Midbrain (tissue), 1 donor: ENCODE measurements at regions not wholly inside any gene's neighbourhood (a gene's known extent, or its start where the extent isn't known, plus 50 kb on each side); places are given as distances from the start of the nearest gene placed in this dataset.

ENCODE experiments used
- DNase-seq: peaks from one replicate; lab custom pipeline; 2025; lab: John Stamatoyannopoulos, UW

DNA sequence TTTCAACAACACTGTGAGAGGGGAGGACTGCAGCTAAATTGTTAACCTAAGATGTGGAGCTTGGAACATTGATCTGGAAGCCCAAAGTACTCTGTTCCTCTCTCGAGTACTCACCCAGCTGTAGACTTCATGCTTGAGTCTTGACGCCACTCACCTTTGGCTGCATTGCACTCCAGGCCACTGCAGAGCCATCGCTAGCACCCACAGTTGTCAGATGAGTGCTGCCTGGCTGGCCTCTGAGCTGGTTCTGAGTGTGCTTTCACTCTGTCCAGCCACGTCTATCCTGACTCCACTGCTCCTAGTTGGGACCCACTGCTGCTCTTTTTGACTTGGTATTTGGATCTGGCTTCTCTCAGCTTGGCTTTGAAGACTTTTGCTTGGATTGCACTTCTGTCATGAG, 552.1 kb downstream of the DCDC2C start:
- no peak for DNase-seq

DNA sequence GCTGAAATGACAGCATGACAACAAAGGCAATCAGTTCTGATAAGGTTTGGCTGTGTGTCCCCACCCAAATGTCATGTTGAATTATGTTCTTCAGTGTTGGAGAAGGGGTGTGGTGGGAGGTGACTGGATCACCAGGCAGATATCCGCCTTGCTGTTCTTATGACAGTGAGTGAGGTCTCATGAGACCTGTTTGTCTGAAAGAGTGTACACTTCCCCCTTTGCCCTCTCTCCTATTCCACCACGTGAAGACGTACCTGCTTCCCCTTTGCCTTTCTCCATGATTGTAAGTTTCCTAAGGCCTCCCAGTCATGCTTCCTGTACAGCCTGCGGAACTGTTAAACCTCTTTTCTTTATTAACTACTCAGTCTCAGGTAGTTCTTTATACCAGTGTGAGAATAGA, 553.0 kb downstream of the DCDC2C start:
- no peak for DNase-seq

DNA sequence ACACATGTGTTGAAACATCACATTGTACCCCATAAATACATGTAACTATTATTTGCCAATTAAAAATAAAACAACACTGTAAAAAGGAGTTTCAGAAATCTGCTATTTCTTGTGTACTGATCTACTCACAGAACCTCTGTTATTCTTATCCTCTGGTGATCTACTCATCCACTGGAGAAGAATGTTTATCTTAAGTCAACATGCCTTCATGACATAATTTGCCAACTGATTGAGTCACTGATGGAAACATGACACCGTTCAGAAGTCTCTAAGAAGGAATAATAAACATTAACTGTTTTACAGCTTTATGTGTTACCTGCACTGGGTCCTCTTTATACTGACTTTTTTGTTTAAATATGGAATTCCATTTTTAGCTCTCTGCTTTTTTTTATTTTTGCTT, 555.2 kb downstream of the DCDC2C start:
- DNase-seq = no peak

DNA sequence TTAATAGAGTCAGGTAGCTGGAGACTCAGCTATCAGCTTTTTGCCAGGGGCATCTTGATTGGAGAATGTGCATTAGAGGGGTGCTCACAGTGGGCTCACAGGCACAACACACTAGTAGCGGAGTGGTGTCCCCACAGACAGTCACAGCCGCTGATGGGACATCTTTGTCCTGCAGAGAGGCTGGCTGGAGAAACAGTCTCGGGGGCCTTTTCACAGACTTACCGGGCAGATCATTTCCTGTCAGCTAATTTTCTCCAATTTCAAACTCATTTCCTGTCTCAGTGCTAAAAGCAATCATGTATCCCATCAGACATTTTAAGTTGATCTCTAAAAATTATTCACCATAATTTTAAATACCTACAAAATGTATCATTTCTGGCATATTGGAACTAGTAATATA, 562.6 kb downstream of the DCDC2C start:
- DNase-seq = no peak

DNA sequence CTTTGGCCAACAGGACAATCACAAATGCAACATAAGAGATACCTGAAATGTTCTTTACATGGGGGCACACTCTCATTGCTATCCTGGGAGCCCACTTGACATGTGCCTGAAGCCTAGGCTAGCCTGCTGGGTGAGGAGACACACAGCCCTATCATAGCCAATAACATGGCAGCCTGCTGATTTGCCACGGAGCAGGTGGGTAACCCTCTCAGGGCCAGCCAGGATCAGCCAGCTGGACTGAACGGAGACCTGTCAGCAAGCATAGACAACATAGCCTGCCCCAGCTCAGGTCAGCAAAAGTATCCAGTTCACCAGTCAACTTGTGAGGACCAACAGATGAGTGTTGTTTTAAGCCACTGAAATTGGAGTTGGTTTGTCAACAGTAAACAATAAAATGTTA, 566.5 kb downstream of the DCDC2C start:
- DNase-seq = no peak

DNA sequence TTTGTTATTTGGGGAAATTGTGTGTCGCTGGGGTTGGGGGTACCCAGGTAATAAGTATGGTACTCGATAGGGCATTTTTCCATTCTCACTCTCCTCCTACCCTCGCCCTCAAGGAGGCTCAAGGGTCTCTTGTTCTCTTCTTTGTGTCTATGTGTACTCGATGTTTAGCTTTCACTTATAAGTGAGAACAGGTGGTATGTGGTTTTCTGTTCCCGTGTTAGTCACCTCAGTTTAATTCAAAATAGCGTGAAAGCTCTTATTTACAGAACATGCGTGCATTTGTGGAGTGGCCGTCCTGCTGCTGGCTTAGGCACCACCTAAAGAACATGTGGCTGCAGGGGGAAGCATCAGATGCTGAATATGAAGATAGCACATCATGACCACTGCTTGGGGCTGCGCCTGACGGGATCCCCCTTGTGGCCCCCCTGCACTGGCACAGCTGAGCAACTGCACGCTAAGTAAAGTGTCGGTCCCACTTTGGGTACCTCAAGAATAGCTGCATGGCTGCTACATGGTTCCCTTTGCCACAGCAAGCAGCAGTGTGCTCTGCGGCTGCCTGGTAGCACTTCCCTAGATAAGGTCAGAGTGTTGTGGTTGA, 569.0 kb downstream of the DCDC2C start:
- DNase-seq = no peak

DNA sequence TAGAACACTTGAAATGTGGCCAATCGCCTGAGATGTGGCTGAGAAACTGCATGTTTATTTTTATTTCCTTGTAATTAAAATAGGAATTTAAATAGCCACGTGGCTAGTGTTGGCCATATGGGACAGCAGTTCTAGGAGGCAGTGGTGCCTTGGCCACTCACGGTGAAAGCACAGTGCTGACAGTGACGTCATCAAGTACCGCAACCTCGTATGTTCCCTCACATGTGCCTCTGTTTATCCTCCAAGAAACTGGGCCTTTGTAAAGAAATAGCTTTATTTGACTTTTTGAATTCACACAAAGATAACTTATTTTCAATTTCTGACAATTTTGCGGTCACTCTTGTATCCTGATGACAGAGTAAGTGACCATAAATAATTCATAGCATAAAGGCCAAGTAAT, 575.0 kb downstream of the DCDC2C start:
- no peak for DNase-seq

DNA sequence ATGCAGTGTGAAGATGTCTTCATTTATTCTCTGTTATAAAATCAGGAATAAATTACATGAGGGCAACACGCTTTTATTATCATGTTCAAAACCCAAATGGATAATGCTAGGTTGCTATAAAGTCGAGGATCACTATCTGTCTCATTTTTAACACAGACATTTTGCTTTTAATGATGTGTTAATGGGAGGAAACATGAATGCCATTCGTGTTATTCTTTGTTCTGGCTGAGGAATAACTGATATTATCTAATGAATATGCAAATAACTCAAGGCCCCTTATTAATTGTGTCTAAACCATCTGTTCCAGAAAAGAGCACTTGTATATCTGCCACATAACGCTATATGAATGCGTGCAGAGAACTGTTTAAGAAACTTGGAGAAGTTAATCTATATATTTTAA, 576.1 kb downstream of the DCDC2C start:
- DNase-seq = no peak

DNA sequence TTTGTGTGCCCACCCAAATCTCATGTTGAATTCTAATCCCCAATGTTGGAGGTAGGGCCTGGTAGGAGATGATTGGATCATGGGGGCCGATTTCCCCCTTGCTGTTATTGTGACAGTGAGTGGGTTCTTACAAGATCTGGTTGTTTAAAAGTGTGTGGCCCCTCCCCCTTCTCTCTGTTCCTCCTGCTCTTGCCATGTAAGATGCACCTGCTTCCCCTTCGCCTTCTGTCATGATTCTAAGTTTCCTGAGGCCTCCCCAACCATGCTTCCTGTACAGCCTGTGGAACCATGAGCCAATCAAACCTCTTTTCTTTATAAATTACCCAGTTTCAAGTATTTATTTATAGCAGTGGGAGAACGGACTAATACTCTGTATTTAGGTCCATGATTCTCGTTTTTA, 588.1 kb downstream of the DCDC2C start:
- no peak for DNase-seq

DNA sequence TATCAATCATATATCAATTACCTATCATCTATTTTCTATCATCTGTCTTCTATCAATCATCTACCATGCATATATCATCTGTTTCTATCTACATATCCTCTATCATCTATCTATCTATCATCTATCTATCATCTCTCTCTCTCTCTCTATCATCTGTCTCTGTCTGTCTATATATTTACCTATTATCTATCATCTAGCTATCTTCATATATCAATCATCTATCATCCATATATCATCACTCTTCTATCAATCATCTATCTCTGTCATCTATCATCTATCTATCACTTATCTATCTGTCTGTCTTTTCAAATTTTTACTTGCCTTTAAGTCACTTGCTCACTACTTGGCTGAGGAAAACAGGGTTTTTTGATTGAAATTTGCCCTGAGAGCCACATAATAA, 592.3 kb downstream of the DCDC2C start:
- no peak for DNase-seq

DNA sequence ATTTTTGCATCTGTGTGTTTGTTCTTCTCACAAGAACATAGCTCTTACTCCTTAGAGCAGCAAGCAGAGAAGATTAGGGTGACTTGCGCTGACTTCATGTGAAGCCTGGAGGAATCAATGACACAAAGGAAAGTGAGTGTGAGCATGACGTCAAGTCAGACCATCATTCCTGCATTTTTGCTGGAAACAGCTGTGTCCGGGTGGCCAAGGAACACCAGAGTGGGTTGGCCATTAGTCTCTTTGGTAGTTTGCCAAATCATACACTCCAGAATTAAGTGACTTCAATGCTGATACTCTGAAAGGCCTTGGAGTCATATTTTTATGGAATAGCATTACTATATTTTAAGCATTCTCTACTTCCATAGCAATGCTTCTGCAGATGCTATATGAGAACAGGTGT, 597.2 kb downstream of the DCDC2C start:
- no peak for DNase-seq

DNA sequence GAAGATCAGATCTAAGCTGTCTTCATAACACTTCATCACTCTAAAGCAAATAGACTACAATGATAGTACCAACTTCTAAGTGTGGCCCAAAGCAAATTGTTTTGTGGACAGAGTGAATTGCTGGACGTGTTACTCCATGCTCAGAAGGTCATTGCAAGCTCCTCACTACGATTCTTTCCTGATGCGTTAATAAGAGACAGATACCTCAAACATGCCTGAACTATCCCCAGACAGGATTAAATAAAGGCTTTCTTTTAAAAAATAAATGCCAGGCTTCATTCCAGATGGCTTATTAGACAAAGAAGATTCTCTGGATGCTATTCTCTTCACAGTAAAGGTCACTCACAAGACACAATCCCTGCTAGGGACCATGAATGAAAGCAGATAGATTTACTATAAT, 621.2 kb downstream of the DCDC2C start:
- DNase-seq = no peak

DNA sequence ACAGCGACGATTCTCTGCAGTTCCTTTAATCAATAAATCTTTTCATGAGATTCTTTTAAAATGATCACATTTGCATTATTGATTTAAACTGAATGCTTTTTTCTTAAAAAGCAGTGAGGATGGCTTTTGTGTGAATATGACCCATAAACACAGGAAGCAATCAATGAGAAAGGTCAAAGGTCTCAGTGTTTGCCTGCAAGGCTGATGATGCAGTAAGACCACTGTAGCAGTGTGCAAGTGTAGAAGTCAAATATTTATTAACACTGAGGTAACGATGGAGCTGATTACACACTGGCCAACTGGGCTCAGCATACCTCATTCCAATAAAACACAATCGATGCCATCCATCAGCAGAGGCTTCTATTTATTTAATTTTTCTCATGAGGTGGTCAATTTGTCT, 633.5 kb downstream of the DCDC2C start:
- no peak for DNase-seq

DNA sequence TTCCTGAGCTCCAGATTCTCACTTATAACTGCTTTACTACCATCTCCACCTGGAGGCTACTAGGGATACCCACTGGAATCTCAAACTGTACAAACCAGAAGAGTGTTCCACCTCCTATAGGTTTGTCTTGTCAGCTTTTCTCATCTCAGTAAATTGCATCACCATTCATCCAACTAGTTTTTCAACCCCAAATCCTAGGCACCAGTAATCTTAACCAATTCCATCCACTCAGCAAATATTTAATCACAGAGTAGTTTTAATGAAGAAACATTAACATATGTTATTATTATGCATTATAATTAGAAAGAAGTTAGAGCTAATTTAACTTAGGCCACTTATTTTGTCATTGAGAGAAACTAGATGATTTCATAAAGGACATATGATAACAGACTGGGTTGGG, 635.0 kb downstream of the DCDC2C start:
- DNase-seq = no peak

DNA sequence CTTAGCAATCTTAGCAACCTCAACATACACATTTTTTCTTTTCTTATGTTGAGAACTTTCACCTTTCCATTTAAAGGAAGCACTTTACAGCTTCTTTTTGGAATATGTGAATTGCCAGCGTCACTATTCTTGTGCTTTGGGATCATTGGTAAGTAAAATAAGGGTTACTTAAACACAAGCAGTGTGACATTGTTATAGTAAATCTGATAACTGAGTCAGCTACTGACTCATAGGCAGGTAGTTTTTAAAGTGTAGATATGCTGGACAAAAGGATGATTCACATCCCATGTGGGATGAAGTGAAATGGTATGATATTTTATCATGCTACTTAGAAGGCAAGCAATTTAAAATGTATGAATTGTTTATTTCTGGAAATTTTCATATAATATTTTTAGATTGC, 637.2 kb downstream of the DCDC2C start:
- no peak for DNase-seq

DNA sequence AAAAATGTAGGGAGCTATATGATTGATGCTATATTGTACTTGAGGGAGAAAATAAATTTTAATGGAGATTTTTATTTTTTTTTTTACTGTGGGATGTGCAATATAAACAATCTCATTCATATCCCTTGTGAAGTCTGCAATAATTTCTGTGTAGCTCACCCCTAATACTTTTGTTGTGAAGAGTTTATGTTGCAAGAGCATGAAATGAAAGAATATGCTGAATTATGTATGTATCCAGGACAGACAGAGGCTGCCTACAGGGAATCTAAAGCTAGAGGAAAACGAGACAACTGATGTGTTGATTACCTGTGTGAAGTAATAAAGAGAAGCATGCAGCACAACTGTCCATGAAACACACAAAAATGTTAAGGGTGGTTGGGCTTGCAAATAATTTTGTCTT, 643.3 kb downstream of the DCDC2C start:
- no peak for DNase-seq

DNA sequence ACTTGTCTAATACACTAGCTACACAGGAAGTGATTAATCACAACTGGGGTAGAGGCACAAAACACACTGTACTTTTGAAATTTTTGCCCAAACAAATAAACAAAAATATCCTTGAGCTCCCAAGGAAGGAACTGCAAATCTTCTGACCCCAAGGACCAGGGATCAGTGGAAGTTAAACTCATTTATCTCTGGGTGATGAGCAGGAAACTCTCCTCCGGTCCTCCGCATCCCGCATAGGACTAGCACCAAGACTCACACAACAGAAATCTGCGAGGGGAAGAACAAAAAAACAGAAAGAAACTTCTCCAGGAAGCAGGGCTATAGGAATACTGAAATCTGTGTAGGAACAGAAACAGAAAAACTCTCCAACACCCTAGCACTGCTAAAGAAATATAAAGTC, 650.3 kb downstream of the DCDC2C start:
- no peak for DNase-seq

DNA sequence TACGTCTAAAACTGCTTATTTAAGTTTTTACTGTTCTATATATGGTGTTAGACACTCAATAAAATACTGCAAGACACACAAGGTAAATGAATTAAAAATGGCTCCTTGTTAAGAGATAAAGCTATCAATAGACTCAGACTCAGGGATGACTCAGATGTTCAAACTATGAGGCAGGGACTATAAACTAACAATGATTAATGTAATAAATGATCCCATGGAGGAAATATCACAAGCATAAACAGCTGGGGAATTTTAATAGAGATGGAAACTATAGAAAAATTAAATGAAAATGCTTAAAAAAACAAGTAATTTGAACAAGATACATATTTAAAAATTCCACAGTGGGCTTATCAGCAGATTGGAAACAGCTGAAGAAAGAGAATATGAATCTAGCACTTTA, 650.8 kb downstream of the DCDC2C start:
- DNase-seq = no peak

DNA sequence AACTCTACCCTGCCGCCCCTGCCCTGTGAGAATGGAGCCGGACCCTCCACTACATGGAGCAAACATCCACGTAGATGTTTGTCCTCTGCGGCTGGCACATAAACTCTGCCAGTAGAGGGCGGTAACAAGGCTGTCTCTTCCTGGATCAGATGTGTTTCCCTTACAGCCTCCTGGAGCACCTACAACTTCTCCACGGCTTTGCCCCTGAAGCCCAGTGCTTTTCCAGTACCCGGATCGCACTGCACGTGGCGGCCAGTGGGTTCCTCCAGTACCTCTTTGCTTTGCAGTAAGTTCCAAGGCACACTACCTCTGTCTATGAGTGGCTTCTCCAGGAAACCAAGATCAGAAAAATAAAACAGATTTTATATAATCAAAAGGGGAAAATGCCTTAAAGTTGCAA, 651.3 kb downstream of the DCDC2C start:
- no peak for DNase-seq

DNA sequence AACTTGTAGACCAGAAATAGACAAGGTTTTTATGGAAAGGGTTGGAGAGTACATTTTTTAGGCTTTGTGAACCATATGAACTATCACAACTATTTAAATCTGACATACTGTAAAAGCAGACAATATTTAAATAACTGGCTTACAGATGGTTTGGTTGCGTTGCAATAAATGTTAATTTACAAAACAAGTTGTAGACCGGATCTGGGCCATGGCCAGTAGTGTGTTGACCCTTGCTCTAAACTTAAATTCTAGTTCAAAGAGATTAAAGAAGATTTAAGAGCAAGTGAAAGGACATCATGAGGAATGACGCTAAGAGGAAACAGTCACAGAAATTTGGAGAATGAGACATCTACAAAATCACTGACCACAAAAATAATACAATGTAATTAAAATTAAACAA, 652.7 kb downstream of the DCDC2C start:
- no peak for DNase-seq

DNA sequence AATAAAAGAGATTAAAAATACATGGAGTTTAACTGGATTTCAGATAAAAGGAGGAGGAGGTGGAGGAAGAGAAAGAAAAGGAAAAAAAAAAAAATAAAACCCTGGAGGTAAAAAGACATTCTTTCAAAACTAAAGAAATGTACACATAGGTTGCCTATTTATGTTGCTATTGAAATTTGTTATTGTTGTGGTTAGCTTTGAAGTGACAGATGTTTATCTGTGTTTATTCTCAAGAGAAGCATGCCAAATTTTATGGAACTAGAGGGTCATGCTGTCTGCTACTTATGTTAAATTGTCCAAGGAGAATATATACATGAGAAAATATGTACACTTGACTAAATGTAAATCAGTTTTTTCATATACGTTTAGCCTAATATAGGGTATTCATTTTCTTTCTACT, 653.2 kb downstream of the DCDC2C start:
- DNase-seq = no peak

DNA sequence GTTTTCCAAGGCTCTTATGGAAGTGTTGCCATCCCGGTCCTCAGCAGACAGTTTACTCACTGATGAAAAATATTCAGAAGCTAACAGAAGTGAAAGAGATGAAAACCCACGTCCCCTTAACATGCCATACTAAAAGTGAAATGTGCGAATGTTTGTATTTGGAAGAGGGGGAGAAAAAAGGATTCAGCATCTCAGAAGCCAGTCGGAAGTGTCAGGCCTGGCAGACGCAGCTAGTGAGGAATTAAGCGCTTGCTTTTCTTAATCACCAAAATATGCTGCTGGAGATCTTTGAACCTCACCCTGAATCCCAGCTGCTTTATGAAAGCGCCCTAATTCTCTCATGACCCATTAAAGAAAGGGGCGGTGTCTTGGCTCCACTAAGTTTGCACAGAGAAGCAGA, 653.7 kb downstream of the DCDC2C start:
- no peak for DNase-seq

DNA sequence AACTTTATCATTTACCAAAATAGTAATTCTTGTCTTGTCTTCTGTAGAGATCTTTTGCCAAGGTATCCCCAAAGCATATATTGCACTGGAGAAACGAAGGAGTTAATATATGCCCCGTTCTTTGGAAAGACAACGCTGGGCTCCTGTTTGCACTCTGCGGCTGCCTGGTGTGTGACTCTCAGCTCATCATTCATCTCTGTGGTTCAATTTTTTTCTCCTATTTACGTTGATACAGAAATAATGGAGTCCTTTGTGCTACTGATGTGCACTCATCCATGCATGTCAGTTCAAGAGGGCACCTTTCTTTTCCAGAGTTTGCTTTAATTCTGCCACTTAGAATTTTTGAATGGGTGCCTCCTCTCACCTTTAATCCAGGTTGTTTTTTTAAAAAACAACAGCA, 655.5 kb downstream of the DCDC2C start:
- DNase-seq = no peak

DNA sequence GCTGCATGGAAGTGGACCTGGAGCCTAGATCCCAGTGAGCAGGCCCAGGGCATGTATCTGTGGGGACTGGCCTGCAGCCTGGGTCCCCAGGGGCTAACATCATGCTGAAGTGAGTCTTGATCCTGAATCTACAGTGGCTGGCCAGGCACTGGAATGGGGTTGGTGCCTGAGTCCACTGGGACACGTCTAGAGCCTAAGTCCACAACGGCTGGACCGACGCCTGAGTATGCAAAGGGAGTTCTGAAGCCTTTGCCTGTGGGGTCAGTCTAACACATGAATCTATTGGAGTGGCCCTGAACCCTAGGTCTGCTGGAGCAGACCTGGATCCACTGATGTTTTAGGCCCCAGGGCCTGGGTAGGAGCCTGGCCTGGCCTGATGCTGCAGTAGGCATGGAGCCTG, 665.5 kb downstream of the DCDC2C start:
- no peak for DNase-seq

DNA sequence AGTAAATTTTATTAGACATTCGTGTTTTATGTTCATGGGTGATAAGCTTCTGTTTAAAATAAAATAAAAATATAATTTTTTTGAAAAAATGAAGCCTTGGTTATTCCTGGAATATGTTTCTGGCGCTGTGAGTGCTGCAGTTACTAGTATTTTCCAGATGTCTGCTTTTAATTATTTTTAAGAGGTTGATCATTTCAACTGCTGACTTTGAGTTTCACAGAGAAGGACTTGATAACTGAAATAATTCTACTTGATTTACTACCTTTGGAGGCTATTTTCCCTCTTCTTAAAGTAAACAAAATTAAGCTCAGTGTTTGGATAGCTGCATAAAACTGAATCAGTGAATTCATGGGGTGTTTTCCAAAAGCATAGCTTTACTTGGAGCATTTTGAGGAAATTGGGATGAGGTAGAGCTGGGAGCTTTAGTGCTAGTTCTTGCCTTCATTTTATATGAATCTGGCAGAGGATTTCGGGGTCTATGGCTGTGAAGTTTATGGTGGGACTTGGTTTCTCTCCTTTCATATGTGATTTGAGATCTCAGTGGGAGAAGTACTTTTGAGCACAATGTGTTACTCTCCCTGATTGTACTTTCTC, 666.5 kb downstream of the DCDC2C start:
- no peak for DNase-seq
